ENCODE measurements at regions not wholly inside any gene's neighbourhood (a gene's known extent, or its start where the extent isn't known, plus 50 kb on each side); places are given as distances from the start of the nearest gene placed in this dataset.

GRCh38 chr13:50370303-50370950, 355.2 kb downstream of the KCNRG start:
- no peak for DNase-seq
- peaks cover 12% of the 10 kb centered on the region for H3K4me1 ChIP-seq (ENCODE audit: control insufficient read depth, insufficient read depth, low read length, poor library complexity, severe bottlenecking)
- H3K27ac ChIP-seq (ENCODE audit: insufficient read depth, low read length, poor library complexity, severe bottlenecking) = no peak overlapping the region
- no peaks in the 10 kb centered on the region for H3K27me3 ChIP-seq (replicated peaks; ENCODE audit: control insufficient read depth, insufficient read depth, low read length, poor library complexity, severe bottlenecking)
- H3K9me3 ChIP-seq (ENCODE audit: control insufficient read depth, low read length) = no peaks in the 10 kb centered on the region
- H3K4me3 ChIP-seq (ENCODE audit: insufficient read depth, low read depth, low read length, poor library complexity, severe bottlenecking) = no peak overlapping the region
- H3K36me3 ChIP-seq (ENCODE audit: control insufficient read depth, insufficient read depth, low read length) = no peaks in the 10 kb centered on the region

- Histone ChIP-seq H3K27ac (ENCODE audit: insufficient read depth, low read length, poor library complexity, severe bottlenecking) (no peak overlapping the region), H3K27me3 (replicated peaks; ENCODE audit: control insufficient read depth, insufficient read depth, low read length, poor library complexity, severe bottlenecking) (no peaks in the 10 kb centered on the region), H3K36me3 (ENCODE audit: control insufficient read depth, insufficient read depth, low read length) (no peaks in the 10 kb centered on the region), H3K4me3 (ENCODE audit: insufficient read depth, low read depth, low read length, poor library complexity, severe bottlenecking) (no peak overlapping the region), H3K4me1 (ENCODE audit: control insufficient read depth, insufficient read depth, low read length, poor library complexity, severe bottlenecking) (no peaks in the 10 kb centered on the region), H3K9me3 (ENCODE audit: control insufficient read depth, low read length) (no peaks in the 10 kb centered on the region)
- DNase-seq = no peak
Observed at GRCh38 chr13:50374517-50374916, 359.3 kb downstream of the KCNRG start.

- Histone ChIP-seq H3K36me3 (ENCODE audit: control insufficient read depth, insufficient read depth, low read length) (no peaks in the 10 kb centered on the region), H3K27ac (ENCODE audit: insufficient read depth, low read length, poor library complexity, severe bottlenecking) (no peak overlapping the region), H3K4me3 (ENCODE audit: insufficient read depth, low read depth, low read length, poor library complexity, severe bottlenecking) (no peak overlapping the region), H3K27me3 (replicated peaks; ENCODE audit: control insufficient read depth, insufficient read depth, low read length, poor library complexity, severe bottlenecking) (no peaks in the 10 kb centered on the region), H3K9me3 (ENCODE audit: control insufficient read depth, low read length) (no peaks in the 10 kb centered on the region), H3K4me1 (ENCODE audit: control insufficient read depth, insufficient read depth, low read length, poor library complexity, severe bottlenecking) (no peaks in the 10 kb centered on the region)
- DNase-seq = no peak
Observed at GRCh38 chr13:50375792-50376191, 360.5 kb downstream of the KCNRG start.

- H3K27me3 ChIP-seq (replicated peaks; ENCODE audit: control insufficient read depth, insufficient read depth, low read length, poor library complexity, severe bottlenecking) = no peaks in the 10 kb centered on the region
- H3K4me3 ChIP-seq (ENCODE audit: insufficient read depth, low read depth, low read length, poor library complexity, severe bottlenecking) = no peak overlapping the region
- no peaks in the 10 kb centered on the region for H3K36me3 ChIP-seq (ENCODE audit: control insufficient read depth, insufficient read depth, low read length)
- DNase-seq = no peak
- no peak overlapping the region for H3K27ac ChIP-seq (ENCODE audit: insufficient read depth, low read length, poor library complexity, severe bottlenecking)
- H3K4me1 ChIP-seq (ENCODE audit: control insufficient read depth, insufficient read depth, low read length, poor library complexity, severe bottlenecking) = no peaks in the 10 kb centered on the region
- no peaks in the 10 kb centered on the region for H3K9me3 ChIP-seq (ENCODE audit: control insufficient read depth, low read length)
Observed at GRCh38 chr13:50376895-50377575, 361.8 kb downstream of the KCNRG start.

GRCh38 chr13:50377726-50378270, 362.6 kb downstream of the KCNRG start:
- Histone ChIP-seq H3K9me3 (ENCODE audit: control insufficient read depth, low read length) (no peaks in the 10 kb centered on the region), H3K4me3 (ENCODE audit: insufficient read depth, low read depth, low read length, poor library complexity, severe bottlenecking) (no peak overlapping the region), H3K36me3 (ENCODE audit: control insufficient read depth, insufficient read depth, low read length) (no peaks in the 10 kb centered on the region), H3K4me1 (ENCODE audit: control insufficient read depth, insufficient read depth, low read length, poor library complexity, severe bottlenecking) (no peaks in the 10 kb centered on the region), H3K27me3 (replicated peaks; ENCODE audit: control insufficient read depth, insufficient read depth, low read length, poor library complexity, severe bottlenecking) (no peaks in the 10 kb centered on the region), H3K27ac (ENCODE audit: insufficient read depth, low read length, poor library complexity, severe bottlenecking) (no peak overlapping the region)
- DNase-seq = no peak

- H3K9me3 ChIP-seq (ENCODE audit: control insufficient read depth, low read length) = no peaks in the 10 kb centered on the region
- no peaks in the 10 kb centered on the region for H3K36me3 ChIP-seq (ENCODE audit: control insufficient read depth, insufficient read depth, low read length)
- no peak overlapping the region for H3K4me3 ChIP-seq (ENCODE audit: insufficient read depth, low read depth, low read length, poor library complexity, severe bottlenecking)
- H3K27me3 ChIP-seq (replicated peaks; ENCODE audit: control insufficient read depth, insufficient read depth, low read length, poor library complexity, severe bottlenecking) = no peaks in the 10 kb centered on the region
- no peaks in the 10 kb centered on the region for H3K4me1 ChIP-seq (ENCODE audit: control insufficient read depth, insufficient read depth, low read length, poor library complexity, severe bottlenecking)
- no peak overlapping the region for H3K27ac ChIP-seq (ENCODE audit: insufficient read depth, low read length, poor library complexity, severe bottlenecking)
- no peak for DNase-seq
Observed at GRCh38 chr13:50378509-50379044, 363.3 kb downstream of the KCNRG start.

- Histone ChIP-seq H3K4me3 (ENCODE audit: insufficient read depth, low read depth, low read length, poor library complexity, severe bottlenecking) (no peak overlapping the region), H3K27ac (ENCODE audit: insufficient read depth, low read length, poor library complexity, severe bottlenecking) (no peak overlapping the region), H3K9me3 (ENCODE audit: control insufficient read depth, low read length) (no peaks in the 10 kb centered on the region), H3K36me3 (ENCODE audit: control insufficient read depth, insufficient read depth, low read length) (no peaks in the 10 kb centered on the region), H3K4me1 (ENCODE audit: control insufficient read depth, insufficient read depth, low read length, poor library complexity, severe bottlenecking) (no peaks in the 10 kb centered on the region), H3K27me3 (replicated peaks; ENCODE audit: control insufficient read depth, insufficient read depth, low read length, poor library complexity, severe bottlenecking) (no peaks in the 10 kb centered on the region)
- no peak for DNase-seq
Observed at GRCh38 chr13:50379584-50379983, 364.3 kb downstream of the KCNRG start.

- no peak for DNase-seq
- no peaks in the 10 kb centered on the region for H3K36me3 ChIP-seq (ENCODE audit: control insufficient read depth, insufficient read depth, low read length)
- no peaks in the 10 kb centered on the region for H3K27me3 ChIP-seq (replicated peaks; ENCODE audit: control insufficient read depth, insufficient read depth, low read length, poor library complexity, severe bottlenecking)
- H3K4me1 ChIP-seq (ENCODE audit: control insufficient read depth, insufficient read depth, low read length, poor library complexity, severe bottlenecking) = no peaks in the 10 kb centered on the region
- H3K4me3 ChIP-seq (ENCODE audit: insufficient read depth, low read depth, low read length, poor library complexity, severe bottlenecking) = no peak overlapping the region
- no peaks in the 10 kb centered on the region for H3K9me3 ChIP-seq (ENCODE audit: control insufficient read depth, low read length)
- no peak overlapping the region for H3K27ac ChIP-seq (ENCODE audit: insufficient read depth, low read length, poor library complexity, severe bottlenecking)
Observed at GRCh38 chr13:50380905-50381304, 365.7 kb downstream of the KCNRG start.

GRCh38 chr13:50382511-50382910, 367.3 kb downstream of the KCNRG start:
- Histone ChIP-seq H3K4me3 (ENCODE audit: insufficient read depth, low read depth, low read length, poor library complexity, severe bottlenecking) (no peak overlapping the region), H3K36me3 (ENCODE audit: control insufficient read depth, insufficient read depth, low read length) (no peaks in the 10 kb centered on the region), H3K9me3 (ENCODE audit: control insufficient read depth, low read length) (no peaks in the 10 kb centered on the region), H3K4me1 (ENCODE audit: control insufficient read depth, insufficient read depth, low read length, poor library complexity, severe bottlenecking) (no peaks in the 10 kb centered on the region), H3K27me3 (replicated peaks; ENCODE audit: control insufficient read depth, insufficient read depth, low read length, poor library complexity, severe bottlenecking) (no peaks in the 10 kb centered on the region), H3K27ac (ENCODE audit: insufficient read depth, low read length, poor library complexity, severe bottlenecking) (no peak overlapping the region)
- DNase-seq = no peak

GRCh38 chr13:50382951-50383350, 367.7 kb downstream of the KCNRG start:
- H3K36me3 ChIP-seq (ENCODE audit: control insufficient read depth, insufficient read depth, low read length) = no peaks in the 10 kb centered on the region
- no peak for DNase-seq

More at GRCh38 chr13:50382951-50383350, 367.7 kb downstream of the KCNRG start:
- Histone ChIP-seq H3K27ac (ENCODE audit: insufficient read depth, low read length, poor library complexity, severe bottlenecking) (no peak overlapping the region), H3K4me1 (ENCODE audit: control insufficient read depth, insufficient read depth, low read length, poor library complexity, severe bottlenecking) (no peaks in the 10 kb centered on the region), H3K9me3 (ENCODE audit: control insufficient read depth, low read length) (no peaks in the 10 kb centered on the region), H3K27me3 (replicated peaks; ENCODE audit: control insufficient read depth, insufficient read depth, low read length, poor library complexity, severe bottlenecking) (no peaks in the 10 kb centered on the region), H3K4me3 (ENCODE audit: insufficient read depth, low read depth, low read length, poor library complexity, severe bottlenecking) (no peak overlapping the region)

Measured in effector memory CD4-positive, alpha-beta T cell (primary cell).